H1 (cell line): ENCODE measurements at regions not wholly inside any gene's neighbourhood (a gene's known extent, or its start where the extent isn't known, plus 50 kb on each side); places are given as distances from the start of the nearest gene placed in this dataset.

Source experiments
- CTCF ChIA-PET: fragments of 300-600 bp; sonication (Branson Sonifier 250); formaldehyde crosslinking; loops from one replicate; lab custom pipeline; 2021; ENCODE audit not compliant: partially characterized antibody; lab: Charles Lee
- POLR2A ChIA-PET: fragments of 300-600 bp; sonication (Branson Sonifier 250); formaldehyde crosslinking; loops from one replicate; lab custom pipeline; 2021; ENCODE audit warnings: inconsistent platforms; ENCODE audit not compliant: partially characterized antibody; lab: Charles Lee
- DNase-seq, 2 experiments: peaks; one replicate each; pipeline versions ENCODE4 v3.0.0 to v3.0.0-alpha.2; 2010 to 2022; ENCODE audit warnings: low spot score in 2 of 2, low read depth in 1 of 2, mixed read lengths in 1 of 2
- FAIRE-seq: peaks from 2 replicates; lab custom pipeline; 2011; peaks lifted over from hg19 to GRCh38; lab: Jason Lieb, UNC
- H2AFZ ChIP-seq: 2 replicates; pipeline ENCODE4 v1.8.1; 2012; ENCODE audit warnings: low read length, inconsistent platforms
- H2AK5ac ChIP-seq: 2 replicates; pipeline ENCODE4 v1.6.1; 2013; ENCODE audit warnings: low read depth, low read length
- H2BK120ac ChIP-seq: replicated peaks from 2 replicates; pipeline ENCODE3; 2013; ENCODE audit warnings: low read depth, low read length, inconsistent platforms
- H2BK12ac ChIP-seq: 2 replicates; pipeline ENCODE4 v1.6.1; 2013; ENCODE audit warnings: low read depth, low read length
- H2BK15ac ChIP-seq: 2 replicates; pipeline ENCODE4 v1.6.1; 2013; ENCODE audit warnings: low read length
- H2BK20ac ChIP-seq: 2 replicates; pipeline ENCODE4 v1.6.1; 2013; ENCODE audit warnings: low read length
- H2BK5ac ChIP-seq: 2 replicates; pipeline ENCODE4 v1.6.1; 2013; ENCODE audit warnings: low read depth, low read length
- H3K14ac ChIP-seq: 2 replicates; pipeline ENCODE4 v1.6.1; 2013; ENCODE audit warnings: inconsistent platforms; ENCODE audit not compliant: insufficient read length
- H3K18ac ChIP-seq: 2 replicates; pipeline ENCODE4 v1.6.1; 2013; ENCODE audit warnings: low read length; ENCODE audit errors: extremely low read depth
- H3K23ac ChIP-seq: 2 replicates; pipeline ENCODE4 v1.6.1; 2013; ENCODE audit warnings: inconsistent platforms; ENCODE audit not compliant: insufficient read length
- H3K23me2 ChIP-seq: 2 replicates; pipeline ENCODE4 v1.6.1; 2013; ENCODE audit warnings: low read depth, low read length
- H3K27ac ChIP-seq: 2 replicates; pipeline ENCODE4 v1.6.1; 2011; ENCODE audit warnings: low read depth, low read length, inconsistent platforms
- H3K27me3 ChIP-seq, 4 experiments: replicated peaks in 1 of 4; 1 replicate in 1 of 4; 2 replicates in 3 of 4; pipeline versions ENCODE4 v1.6.1 to v1.8.1; 2011 to 2013; ENCODE audit warnings: low read length in 3 of 4, mild to moderate bottlenecking in 3 of 4, inconsistent platforms in 2 of 4, mixed read lengths in 2 of 4, moderate library complexity in 1 of 4; ENCODE audit not compliant: control insufficient read depth in 3 of 4, insufficient read depth in 3 of 4; ENCODE audit errors: extremely low read depth in 1 of 4
- H3K36me3 ChIP-seq, 4 experiments: 2 replicates each; pipeline versions ENCODE4 v1.6.1 to v1.8.1; 2011 to 2013; ENCODE audit warnings: mild to moderate bottlenecking in 4 of 4, low read length in 3 of 4, moderate library complexity in 2 of 4, control low read depth in 1 of 4, inconsistent platforms in 1 of 4; ENCODE audit not compliant: insufficient read depth in 4 of 4, control insufficient read depth in 2 of 4
- H3K4ac ChIP-seq: replicated peaks from 2 replicates; pipeline ENCODE3; 2013; ENCODE audit warnings: low read length, low read depth, mixed read lengths, inconsistent platforms; ENCODE audit not compliant: insufficient read length
- H3K4me1 ChIP-seq, 4 experiments: replicated peaks in 1 of 4; 1 replicate in 1 of 4; 2 replicates in 3 of 4; pipeline versions ENCODE4 v1.6.1 to v1.8.1; 2011 to 2013; ENCODE audit warnings: low read length in 3 of 4, inconsistent platforms in 2 of 4, mixed read lengths in 1 of 4; ENCODE audit not compliant: insufficient read depth in 4 of 4, control insufficient read depth in 3 of 4
- H3K4me2 ChIP-seq, 2 experiments: 2 replicates each; pipeline versions ENCODE4 v1.6.1 to v1.8.1; 2011 to 2013; ENCODE audit warnings: low read depth in 2 of 2, low read length in 2 of 2, control low read depth in 1 of 2, inconsistent platforms in 1 of 2, mild to moderate bottlenecking in 1 of 2; ENCODE audit not compliant: insufficient read depth in 1 of 2
- H3K4me3 ChIP-seq, 4 experiments: fragments of 200-600, 300-600 bp in 1 of 4; sonication (generic), shearing (Covaris generic), sonication (Bioruptor Twin) in 1 of 4; 2 replicates each; pipeline versions ENCODE4 v1.5.1 to v1.8.1; 2011 to 2016; ENCODE audit warnings: low read length in 4 of 4, low read depth in 3 of 4, control low read depth in 2 of 4, inconsistent platforms in 2 of 4, mild to moderate bottlenecking in 2 of 4, mixed read lengths in 1 of 4, moderate library complexity in 1 of 4; ENCODE audit not compliant: insufficient read depth in 2 of 4; ENCODE audit errors: extremely low read depth in 1 of 4
- H3K56ac ChIP-seq: replicated peaks from 2 replicates; pipeline ENCODE3; 2013; ENCODE audit warnings: low read depth, mild to moderate bottlenecking, mixed read lengths, low read length, inconsistent platforms; ENCODE audit not compliant: insufficient read length
- H3K79me1 ChIP-seq: 2 replicates; pipeline ENCODE4 v1.6.1; 2013; ENCODE audit warnings: low read depth, low read length, control low read depth
- H3K79me2 ChIP-seq, 2 experiments: 2 replicates each; pipeline versions ENCODE4 v1.6.1 to v1.8.1; 2012 to 2013; ENCODE audit warnings: low read length in 2 of 2, mild to moderate bottlenecking in 2 of 2, inconsistent platforms in 1 of 2; ENCODE audit not compliant: insufficient read depth in 2 of 2, control insufficient read depth in 1 of 2
- H3K9ac ChIP-seq, 4 experiments: replicated peaks in 1 of 4; 1 replicate in 1 of 4; 2 replicates in 3 of 4; pipeline versions ENCODE4 v1.6.1 to v1.8.1; 2011 to 2013; ENCODE audit warnings: low read depth in 3 of 4, low read length in 3 of 4, control low read depth in 2 of 4, mild to moderate bottlenecking in 2 of 4, moderate library complexity in 2 of 4, inconsistent platforms in 1 of 4; ENCODE audit errors: extremely low read depth in 1 of 4
- H3K9me3 ChIP-seq, 2 experiments: 2 replicates each; pipeline versions ENCODE4 v1.6.1 to v1.8.1; 2012 to 2013; ENCODE audit warnings: mild to moderate bottlenecking in 2 of 2, moderate library complexity in 2 of 2, control low read depth in 1 of 2, inconsistent platforms in 1 of 2, low read depth in 1 of 2, low read length in 1 of 2, mixed read lengths in 1 of 2; ENCODE audit not compliant: insufficient read depth in 2 of 2
- H4K20me1 ChIP-seq, 2 experiments: replicated peaks in 1 of 2; 2 replicates each; pipeline versions ENCODE3 to v1.8.1; 2011 to 2013; ENCODE audit warnings: inconsistent platforms in 2 of 2, low read length in 2 of 2, mild to moderate bottlenecking in 1 of 2; ENCODE audit not compliant: insufficient read depth in 2 of 2, control insufficient read depth in 1 of 2
- H4K5ac ChIP-seq: 2 replicates; pipeline ENCODE4 v1.6.1; 2013; ENCODE audit warnings: low read length, low read depth, mixed read lengths, inconsistent platforms; ENCODE audit not compliant: insufficient read length
- H4K8ac ChIP-seq: 2 replicates; pipeline ENCODE4 v1.8.0; 2013; ENCODE audit warnings: mild to moderate bottlenecking, moderate library complexity, low read length, inconsistent platforms; ENCODE audit not compliant: insufficient read depth; ENCODE audit errors: extremely low read depth
- H4K91ac ChIP-seq: replicated peaks from 2 replicates; pipeline ENCODE3; 2013; ENCODE audit warnings: low read length, mixed read lengths, inconsistent platforms; ENCODE audit not compliant: insufficient read length
- BRCA1 ChIP-seq: IDR thresholded peaks from 2 replicates; pipeline ENCODE4 v1.6.1; 2012; ENCODE audit warnings: low read depth, low read length, improper control_type of control experiment
- CBX5 ChIP-seq: fragments of 300-800, 300-1000 bp; sonication (generic); IDR thresholded peaks from 2 replicates; pipeline ENCODE4 v1.7.1; 2016; ENCODE audit warnings: antibody characterized with exemption, low read length, low read depth
- CTBP2 ChIP-seq: IDR thresholded peaks from 2 replicates; pipeline ENCODE4 v1.7.0; 2011; ENCODE audit warnings: borderline replicate concordance, mild to moderate bottlenecking, moderate library complexity, mixed read lengths, low read length; ENCODE audit not compliant: insufficient read depth, insufficient read length
- GTF2F1 ChIP-seq: IDR thresholded peaks from 2 replicates; pipeline ENCODE4 v1.6.1; 2012; ENCODE audit warnings: low read depth, low read length, improper control_type of control experiment, borderline replicate concordance
- JUND ChIP-seq: IDR thresholded peaks from 2 replicates; pipeline ENCODE4 v1.6.1; 2011; ENCODE audit warnings: mild to moderate bottlenecking, improper control_type of control experiment, low read length
- NANOG ChIP-seq: IDR thresholded peaks from 2 replicates; pipeline ENCODE4 v1.6.1; 2011; ENCODE audit warnings: low read length, low read depth, mild to moderate bottlenecking, inconsistent platforms; ENCODE audit not compliant: insufficient read depth, poor library complexity, severe bottlenecking
- SP4 ChIP-seq: IDR thresholded peaks from 2 replicates; pipeline ENCODE4 v1.6.1; 2012; ENCODE audit warnings: low read length, inconsistent platforms
- TAF7 ChIP-seq: optimal IDR thresholded peaks from 2 replicates; pipeline ENCODE3; 2011; ENCODE audit warnings: low read depth, mild to moderate bottlenecking, inconsistent platforms, low read length, moderate library complexity, borderline replicate concordance
- WGBS, 2 experiments: shearing (Covaris generic) in 1 of 2; methylation state at CpG; one replicate each; pipeline versions ENCODE4 v1.1.6 to v1.1.7; 2013 to 2015; ENCODE audit warnings: low lambda C conversion rate in 2 of 2, mixed read lengths in 2 of 2, inconsistent platforms in 1 of 2, low coverage in 1 of 2, missing lambda C conversion rate in 1 of 2; ENCODE audit not compliant: insufficient replicate concordance in 2 of 2, insufficient coverage in 1 of 2, insufficient read length in 1 of 2; ENCODE audit errors: extremely low coverage in 1 of 2, missing lambda C conversion rate in 1 of 2; 5-methylcytosine and 5-hydroxymethylcytosine counted together
- TF ChIP-seq, protein P1 (sequence below): IDR thresholded peaks from 2 replicates; pipeline ENCODE4 v1.6.1; 2011; ENCODE audit warnings: low read depth, mild to moderate bottlenecking, low read length; ENCODE audit not compliant: insufficient read depth

DNA sequence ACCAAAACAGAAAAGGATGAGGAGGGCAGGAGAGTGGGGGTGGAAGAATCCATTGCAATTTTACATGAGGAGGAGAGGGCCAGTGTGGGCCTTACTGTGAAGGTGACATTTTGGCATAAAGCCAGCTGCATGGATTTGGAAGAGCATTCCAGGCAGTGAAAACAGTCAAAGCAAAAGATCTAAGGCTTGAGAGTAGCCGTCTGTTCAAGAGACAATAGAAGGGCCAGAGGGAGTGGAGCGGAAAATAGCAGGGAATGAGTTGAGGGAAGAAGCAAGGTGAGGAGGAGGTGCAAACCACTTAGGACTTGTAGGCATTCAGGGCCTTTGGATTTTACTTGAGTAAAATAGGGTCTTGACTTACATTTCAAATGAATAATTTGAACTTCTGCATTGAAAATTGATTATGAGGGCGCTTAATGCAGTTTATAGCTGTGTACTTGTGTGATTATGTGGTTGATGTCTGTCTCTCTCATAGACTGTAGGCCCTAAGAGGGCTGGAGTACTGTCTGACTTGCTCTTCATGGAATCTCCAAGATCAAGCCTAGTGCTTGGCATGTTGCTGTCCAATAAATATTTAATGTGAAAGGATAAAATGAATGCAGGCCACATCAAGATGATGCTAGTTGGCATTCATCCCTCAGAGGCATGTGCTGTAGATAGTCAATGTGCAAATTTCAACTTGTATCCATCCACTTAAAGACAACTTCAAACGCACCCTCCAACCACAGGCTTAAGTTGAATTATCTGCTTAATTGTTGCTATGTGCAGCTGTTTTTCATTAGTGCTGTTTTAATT is 772.1 kb upstream of the RBFOX1 start:
- no peaks in the 10 kb centered on the region for H3K36me3 ChIP-seq
- peaks cover 6 to 14% (median 11%) of the 10 kb centered on the region in 4 experiments; a peak in 4 of 7 replicates for H3K4me1 ChIP-seq
- H2BK5ac ChIP-seq = no peak overlapping the region
- peak overlapping the region; percentile 56; the same call in 1 of the 2 replicates for H2BK12ac ChIP-seq
- no peaks in the 10 kb centered on the region for H3K27me3 ChIP-seq
- WGBS, 2 experiments = 66% methylated on average over 4 of the region's 4 CpGs; no CpG with 5 or more reads in 1 of the 2 experiments
- TF ChIP-seq CBX5 (no peak), SP4 (no peak), NANOG (no peak), GTF2F1 (no peak), TAF7 (no peak), BRCA1 (no peak), JUND (no peak), CTBP2 (no peak)
- TF ChIP-seq, protein P1, sequence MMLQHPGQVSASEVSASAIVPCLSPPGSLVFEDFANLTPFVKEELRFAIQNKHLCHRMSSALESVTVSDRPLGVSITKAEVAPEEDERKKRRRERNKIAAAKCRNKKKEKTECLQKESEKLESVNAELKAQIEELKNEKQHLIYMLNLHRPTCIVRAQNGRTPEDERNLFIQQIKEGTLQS = no peak
- H3K79me1 ChIP-seq = no peaks in the 10 kb centered on the region
- ChIA-PET CTCF (no interaction called here), POLR2A (no interaction called here)
- H2AFZ ChIP-seq = no peak overlapping the region
- no peak overlapping the region for H2AK5ac ChIP-seq
- H3K23me2 ChIP-seq = 0 out of 2 replicates have a peak, but pooled peaks cover 4% of the 10 kb centered on the region
- no peak for FAIRE-seq
- peak overlapping the region; percentile 5 for H2BK20ac ChIP-seq
- H3K4me3 ChIP-seq = no peak overlapping the region
- no peak overlapping the region for H4K8ac ChIP-seq
- H3K4me2 ChIP-seq = no peak overlapping the region
- no peak overlapping the region for H4K91ac ChIP-seq
- no peak overlapping the region for H3K27ac ChIP-seq
- H3K18ac ChIP-seq = no peak overlapping the region
- H3K14ac ChIP-seq = no peak overlapping the region
- no peak for DNase-seq
- H3K9ac ChIP-seq = no peak overlapping the region
- no peaks in the 10 kb centered on the region for H4K20me1 ChIP-seq
- H3K4ac ChIP-seq = no peak overlapping the region
- no peak overlapping the region for H4K5ac ChIP-seq
- no peaks in the 10 kb centered on the region for H3K79me2 ChIP-seq
- no peak overlapping the region for H3K23ac ChIP-seq
- no peak overlapping the region for H2BK120ac ChIP-seq
- no peak overlapping the region for H3K56ac ChIP-seq
- H3K9me3 ChIP-seq = no peaks in the 10 kb centered on the region
- H2BK15ac ChIP-seq = no peak overlapping the region
